GM23248 (cell line): ENCODE measurements at regions not wholly inside any gene's neighbourhood (a gene's known extent, or its start where the extent isn't known, plus 50 kb on each side); places are given as distances from the start of the nearest gene placed in this dataset.

Experiments used
- DNase-seq: peaks from one replicate; pipeline ENCODE4 v3.0.0-alpha.2; 2015
- H2AFZ ChIP-seq: fragments of 200-600 bp; sonication (generic); 2 replicates; pipeline ENCODE4 v1.6.1; 2016; ENCODE audit warnings: antibody characterized with exemption
- H3F3A ChIP-seq: fragments of 200-600 bp; sonication (generic); 2 replicates; pipeline ENCODE4 v1.6.1; 2016; ENCODE audit warnings: mild to moderate bottlenecking, antibody characterized with exemption, mixed run types; ENCODE audit not compliant: insufficient read depth
- H3K27ac ChIP-seq: fragments of 200-600 bp; sonication (generic); 2 replicates; pipeline ENCODE4 v1.5.1; 2016; ENCODE audit warnings: mild to moderate bottlenecking
- H3K27me3 ChIP-seq: fragments of 200-600 bp; sonication (generic); replicated peaks from 2 replicates; pipeline ENCODE4 v1.6.1; 2016; ENCODE audit warnings: mild to moderate bottlenecking; ENCODE audit not compliant: insufficient read depth
- H3K36me3 ChIP-seq: fragments of 200-600 bp; sonication (generic); 2 replicates; pipeline ENCODE4 v1.6.1; 2016; ENCODE audit warnings: low read depth, mild to moderate bottlenecking
- H3K4me1 ChIP-seq: fragments of 200-600 bp; sonication (generic); 2 replicates; pipeline ENCODE4 v1.6.1; 2016; ENCODE audit warnings: mild to moderate bottlenecking; ENCODE audit not compliant: insufficient read depth
- H3K4me2 ChIP-seq: fragments of 200-600 bp; sonication (generic); one replicate; pipeline ENCODE4 v1.6.1; 2016; ENCODE audit warnings: mild to moderate bottlenecking; ENCODE audit not compliant: unreplicated experiment
- H3K4me3 ChIP-seq: fragments of 200-600 bp; sonication (generic); 2 replicates; pipeline ENCODE4 v1.5.1; 2016; ENCODE audit warnings: mild to moderate bottlenecking
- H3K79me2 ChIP-seq: fragments of 200-600 bp; sonication (generic); 2 replicates; pipeline ENCODE4 v1.6.1; 2016; ENCODE audit warnings: mild to moderate bottlenecking; ENCODE audit not compliant: insufficient read depth
- H3K9ac ChIP-seq: fragments of 200-600 bp; sonication (generic); 2 replicates; pipeline ENCODE4 v1.6.1; 2016; ENCODE audit warnings: mild to moderate bottlenecking
- H3K9me2 ChIP-seq: fragments of 200-600 bp; sonication (generic); 2 replicates; pipeline ENCODE4 v1.6.1; 2016; ENCODE audit warnings: mixed run types, mild to moderate bottlenecking, moderate library complexity; ENCODE audit not compliant: insufficient read depth
- H3K9me3 ChIP-seq: fragments of 200-600 bp; sonication (generic); one replicate; pipeline ENCODE4 v1.6.1; 2017; ENCODE audit warnings: low read depth
- H4K20me1 ChIP-seq: fragments of 200-600 bp; sonication (generic); 2 replicates; pipeline ENCODE4 v1.6.0; 2016; ENCODE audit not compliant: insufficient read depth
- EZH2 ChIP-seq: fragments of 200-600 bp; sonication (generic); IDR thresholded peaks from 2 replicates; pipeline ENCODE4 v1.6.1; 2018; ENCODE audit warnings: antibody characterized with exemption, mild to moderate bottlenecking; ENCODE audit not compliant: insufficient read depth, poor library complexity, severe bottlenecking
- EZH2phosphoT487 ChIP-seq: fragments of 200-600 bp; sonication (generic); IDR thresholded peaks from 2 replicates; pipeline ENCODE4 v1.6.1; 2018; ENCODE audit warnings: antibody characterized with exemption, moderate library complexity, mild to moderate bottlenecking, low read depth; ENCODE audit not compliant: insufficient read depth
- WGBS, 2 experiments: methylation state at CpG; one replicate each; pipeline ENCODE4 v1.1.6; 2015 to 2017; ENCODE audit warnings: low lambda C conversion rate in 2 of 2, low coverage in 1 of 2; ENCODE audit errors: missing lambda C conversion rate in 2 of 2; 5-methylcytosine and 5-hydroxymethylcytosine counted together
- in situ Hi-C: fragments of 300-500 bp; cut with MboI; formaldehyde crosslinking; loops from 2 replicates; pipeline ENCODE4 v1.15.0; 2020

DNA sequence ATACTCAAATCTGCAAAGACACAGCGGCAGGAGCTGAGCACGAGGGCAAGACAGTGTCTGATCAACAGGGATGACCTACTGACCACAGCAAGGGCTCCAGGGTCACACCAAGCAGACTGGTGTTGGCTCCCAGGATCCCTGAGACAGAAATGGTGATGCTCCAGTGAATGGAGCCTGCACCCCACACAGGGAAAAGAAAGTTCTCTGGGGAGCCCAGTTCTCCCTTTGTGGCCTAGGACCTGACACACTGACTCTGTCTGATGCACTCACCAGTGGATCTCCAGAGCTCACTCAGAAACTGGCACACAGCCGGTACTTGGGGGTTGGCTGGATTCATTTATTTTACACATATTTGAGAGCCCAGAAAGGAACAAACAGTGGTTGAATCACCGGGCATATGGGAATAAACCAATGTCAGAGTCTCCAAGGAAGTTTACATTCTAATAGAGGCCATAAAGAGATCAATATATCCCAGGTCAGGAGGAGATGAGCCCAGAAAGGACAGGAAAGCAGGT lies 215.6 kb upstream of the ARL4C start:
- no peaks in the 10 kb centered on the region for H3K4me1 ChIP-seq
- WGBS, 2 experiments, result 47 to 51% methylated on average over 2 to 4 of the region's 4 CpGs
- no peak overlapping the region for H3K4me2 ChIP-seq
- H3K4me3 ChIP-seq, result no peak overlapping the region
- no peaks in the 10 kb centered on the region for H3K9me2 ChIP-seq
- H2AFZ ChIP-seq, result no peak overlapping the region
- no peak overlapping the region for H3K9ac ChIP-seq
- H3K79me2 ChIP-seq, result no peaks in the 10 kb centered on the region
- no peak overlapping the region for H3K27ac ChIP-seq
- no peaks in the 10 kb centered on the region for H4K20me1 ChIP-seq
- DNase-seq, result no peak
- H3K27me3 ChIP-seq, result no peaks in the 10 kb centered on the region
- no peak for TF ChIP-seq EZH2phosphoT487
- no peak for TF ChIP-seq EZH2
- no peaks in the 10 kb centered on the region for H3K36me3 ChIP-seq
- no peaks in the 10 kb centered on the region for H3F3A ChIP-seq
- in situ Hi-C loops, result no loop called here
- H3K9me3 ChIP-seq, result no peaks in the 10 kb centered on the region

DNA sequence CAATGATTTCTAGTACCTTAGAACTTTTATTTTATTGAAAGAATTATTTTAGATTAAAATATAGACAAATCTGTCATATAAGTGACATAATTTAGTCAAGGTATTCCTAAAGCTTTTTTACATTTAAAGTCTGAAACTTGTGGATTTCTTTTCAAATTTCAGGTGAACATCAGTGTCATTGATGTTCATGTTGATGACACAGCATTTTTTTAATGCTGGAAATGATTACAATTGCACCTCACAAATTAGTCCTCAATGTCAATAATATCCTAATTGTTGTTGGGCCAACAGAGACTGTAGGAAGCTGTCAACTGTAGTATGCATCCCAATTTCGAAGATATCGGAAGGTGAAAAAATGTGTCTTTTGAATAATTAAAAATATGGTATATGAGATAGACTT lies 214.4 kb upstream of the ARL4C start:
- H2AFZ ChIP-seq, result no peak overlapping the region
- H3K9me2 ChIP-seq, result no peaks in the 10 kb centered on the region
- no peaks in the 10 kb centered on the region for H3K79me2 ChIP-seq
- no peaks in the 10 kb centered on the region for H3K4me1 ChIP-seq
- DNase-seq, result no peak
- in situ Hi-C loops, result no loop called here
- WGBS, 2 experiments, result 92 to 98% methylated on average over 2 of the region's 2 CpGs
- H3K4me3 ChIP-seq, result no peak overlapping the region
- H3F3A ChIP-seq, result no peaks in the 10 kb centered on the region
- H3K9ac ChIP-seq, result no peak overlapping the region
- H3K27me3 ChIP-seq, result no peaks in the 10 kb centered on the region
- no peaks in the 10 kb centered on the region for H4K20me1 ChIP-seq
- H3K27ac ChIP-seq, result no peak overlapping the region
- TF ChIP-seq EZH2phosphoT487 (no peak), EZH2 (no peak)
- no peak overlapping the region for H3K4me2 ChIP-seq
- H3K9me3 ChIP-seq, result no peaks in the 10 kb centered on the region
- no peaks in the 10 kb centered on the region for H3K36me3 ChIP-seq

DNA sequence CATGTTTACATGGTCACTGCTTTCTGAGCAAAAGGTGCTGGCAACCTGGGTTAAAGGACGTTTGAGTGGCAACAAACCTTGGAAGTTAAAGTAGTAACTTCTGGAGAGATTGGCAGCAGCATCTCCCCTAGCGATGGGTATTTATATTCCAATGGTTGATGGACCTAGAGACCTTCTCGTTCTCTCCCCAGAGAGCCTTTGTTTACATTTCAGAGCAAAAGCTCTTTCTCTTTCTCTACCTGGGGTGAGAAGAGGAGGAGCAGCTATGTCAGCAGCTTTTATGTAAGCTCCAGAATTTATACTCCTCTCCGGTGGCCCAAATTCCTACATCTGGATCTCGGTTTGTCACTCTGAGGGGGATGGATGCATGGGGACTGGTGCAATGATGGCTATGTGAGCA lies 213.7 kb upstream of the ARL4C start:
- Histone ChIP-seq H3F3A (no peaks in the 10 kb centered on the region), H3K27ac (no peak overlapping the region), H3K27me3 (no peaks in the 10 kb centered on the region), H3K79me2 (no peaks in the 10 kb centered on the region), H3K36me3 (no peaks in the 10 kb centered on the region), H3K4me1 (no peaks in the 10 kb centered on the region), H3K4me3 (no peak overlapping the region), H2AFZ (no peak overlapping the region), H3K9me2 (no peaks in the 10 kb centered on the region), H3K9me3 (no peaks in the 10 kb centered on the region), H3K4me2 (no peak overlapping the region), H4K20me1 (no peaks in the 10 kb centered on the region), H3K9ac (no peak overlapping the region)
- TF ChIP-seq EZH2, result no peak
- no peak for TF ChIP-seq EZH2phosphoT487
- in situ Hi-C loops, result no loop called here
- no peak for DNase-seq
- WGBS, 2 experiments, result 49 to 54% methylated on average over 5 of the region's 5 CpGs

DNA sequence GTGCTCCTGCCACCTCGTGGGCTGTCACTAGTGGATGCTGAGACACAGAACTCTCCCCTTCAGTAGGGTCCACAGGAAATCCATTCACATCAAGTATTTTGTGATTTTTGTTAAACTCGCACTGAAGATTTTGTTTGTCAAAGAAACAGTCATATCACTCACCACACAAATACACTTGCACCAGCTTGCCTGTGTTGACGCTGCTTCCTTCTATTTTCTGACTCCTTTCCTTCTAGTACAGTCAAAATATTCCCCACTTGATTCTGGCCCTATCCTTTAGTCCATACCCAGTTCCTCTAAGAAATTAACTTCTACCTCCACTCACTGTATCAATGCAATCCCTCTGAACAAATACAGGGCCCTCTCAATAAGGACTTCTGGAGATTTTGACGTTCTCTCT lies 213.2 kb upstream of the ARL4C start:
- Histone ChIP-seq H2AFZ (no peak overlapping the region), H4K20me1 (no peaks in the 10 kb centered on the region), H3K4me3 (no peak overlapping the region), H3K36me3 (no peaks in the 10 kb centered on the region), H3K9me2 (no peaks in the 10 kb centered on the region), H3K9ac (no peak overlapping the region), H3K79me2 (no peaks in the 10 kb centered on the region), H3K4me1 (peaks cover 1% of the 10 kb centered on the region; the same call in 1 of the 2 replicates), H3K4me2 (no peak overlapping the region), H3K27ac (no peak overlapping the region), H3F3A (no peaks in the 10 kb centered on the region; the same call in 1 of the 2 replicates), H3K9me3 (no peaks in the 10 kb centered on the region), H3K27me3 (no peaks in the 10 kb centered on the region)
- WGBS, 2 experiments, result 46 to 50% methylated on average over 4 of the region's 4 CpGs
- in situ Hi-C loops, result no loop called here
- TF ChIP-seq EZH2, result no peak
- no peak for TF ChIP-seq EZH2phosphoT487
- DNase-seq, result no peak

DNA sequence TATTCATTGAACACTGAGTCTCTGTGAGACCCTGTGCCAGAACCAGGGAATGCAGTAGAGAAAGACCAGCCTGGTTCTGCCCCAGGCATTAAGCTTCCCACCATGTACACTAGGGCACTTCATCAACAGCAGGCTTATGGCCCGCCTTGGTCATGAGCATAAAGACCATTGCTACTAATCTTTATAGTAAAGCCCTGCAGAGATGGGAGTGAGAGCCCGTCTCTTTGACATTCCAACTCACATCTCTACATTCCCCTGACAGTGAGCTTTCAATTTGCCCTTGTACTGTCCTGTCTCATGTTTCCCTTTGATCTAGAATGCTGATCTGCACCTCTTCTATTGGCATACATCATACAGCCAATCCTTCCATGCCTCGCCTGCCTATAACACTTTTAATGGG lies 211.8 kb upstream of the ARL4C start:
- no peak for TF ChIP-seq EZH2
- TF ChIP-seq EZH2phosphoT487, result no peak
- no peaks in the 10 kb centered on the region for H3K27me3 ChIP-seq
- DNase-seq, result no peak
- WGBS, 2 experiments, result 87 to 99% methylated on average over 3 of the region's 3 CpGs
- no peaks in the 10 kb centered on the region for H3K79me2 ChIP-seq
- H3K9me3 ChIP-seq, result no peaks in the 10 kb centered on the region
- peaks cover 5% of the 10 kb centered on the region; the same call in 1 of the 2 replicates for H3K4me1 ChIP-seq
- in situ Hi-C loops, result no loop called here
- no peaks in the 10 kb centered on the region for H3K9me2 ChIP-seq
- H3F3A ChIP-seq, result no peaks in the 10 kb centered on the region; the same call in 1 of the 2 replicates
- no peak overlapping the region for H3K4me2 ChIP-seq
- no peak overlapping the region for H3K4me3 ChIP-seq
- no peaks in the 10 kb centered on the region for H3K36me3 ChIP-seq
- H3K27ac ChIP-seq, result no peak overlapping the region
- H4K20me1 ChIP-seq, result no peaks in the 10 kb centered on the region
- H3K9ac ChIP-seq, result no peak overlapping the region
- H2AFZ ChIP-seq, result no peak overlapping the region
